HEK293 (cell line): ENCODE measurements at regions not wholly inside any gene's neighbourhood (a gene's known extent, or its start where the extent isn't known, plus 50 kb on each side); places are given as distances from the start of the nearest gene placed in this dataset.

Source experiments
- CTCF ChIA-PET: fragments of 350-600 bp; formaldehyde crosslinking; extraction: SDS; loops from one replicate; lab custom pipeline; 2021; ENCODE audit warnings: antibody characterized with exemption; lab: Yijun Ruan, JAX
- POLR2A ChIA-PET: fragments of 300-600 bp; formaldehyde crosslinking; extraction: SDS; loops from one replicate; lab custom pipeline; 2020; ENCODE audit warnings: antibody characterized with exemption, inconsistent platforms; lab: Yijun Ruan, JAX
- H3K27ac ChIP-seq: fragments of 200-500 bp; sonication (Bioruptor generic); 2 replicates; pipeline ENCODE4 v1.5.1; 2014; ENCODE audit warnings: low read depth, low read length, control low read depth, inconsistent platforms; ENCODE audit errors: extremely low read depth
- H3K36me3 ChIP-seq, 2 experiments: fragments of 200-500 bp in 1 of 2; sonication (Bioruptor generic) in 1 of 2; 1 replicate in 1 of 2; 2 replicates in 1 of 2; pipeline ENCODE4 v1.5.1; 2014 to 2017; ENCODE audit warnings: inconsistent platforms in 2 of 2, low read length in 2 of 2; ENCODE audit not compliant: control insufficient read depth in 2 of 2, insufficient read depth in 1 of 2
- H3K4me1 ChIP-seq: fragments of 200-500 bp; sonication (Bioruptor generic); 2 replicates; pipeline ENCODE4 v1.5.1; 2014; ENCODE audit warnings: mild to moderate bottlenecking, low read length, inconsistent platforms; ENCODE audit not compliant: control insufficient read depth, insufficient read depth
- H3K4me3 ChIP-seq: 2 replicates; pipeline ENCODE4 v1.5.1; 2011; ENCODE audit warnings: low read depth, mild to moderate bottlenecking, control low read depth, low read length, moderate library complexity
- H3K9me3 ChIP-seq: fragments of 200-500 bp; sonication (Bioruptor generic); 2 replicates; pipeline ENCODE4 v1.5.1; 2014; ENCODE audit warnings: low read depth, low read length, inconsistent platforms; ENCODE audit not compliant: control insufficient read depth, insufficient read depth
- BCL11B ChIP-seq: fragments of 450-650 bp; formaldehyde crosslinking; IDR thresholded peaks from 2 replicates; pipeline ENCODE4 v1.5.1; 2016; ENCODE audit warnings: low read depth, missing biosample characterization, missing genetic modification characterization
- GLIS2 ChIP-seq: fragments of 450-650 bp; formaldehyde crosslinking; IDR thresholded peaks from 2 replicates; pipeline ENCODE4 v1.5.1; 2016; ENCODE audit warnings: missing biosample characterization, missing genetic modification characterization
- HIC1 ChIP-seq: fragments of 450-650 bp; formaldehyde crosslinking; IDR thresholded peaks from 2 replicates; pipeline ENCODE4 v1.5.1; 2016; ENCODE audit warnings: missing biosample characterization, missing genetic modification characterization
- MYNN ChIP-seq: fragments of 450-650 bp; formaldehyde crosslinking; IDR thresholded peaks from 2 replicates; pipeline ENCODE4 v1.5.1; 2016; ENCODE audit warnings: missing biosample characterization, missing genetic modification characterization, borderline replicate concordance
- SETDB1 ChIP-seq: IDR thresholded peaks from one replicate; pipeline ENCODE4 v1.6.1; 2017; ENCODE audit warnings: mild to moderate bottlenecking, low read length, moderate library complexity, mixed read lengths; ENCODE audit not compliant: insufficient read length
- YY1 ChIP-seq: fragments of 450-650 bp; formaldehyde crosslinking; IDR thresholded peaks from 2 replicates; pipeline ENCODE4 v1.5.1; 2018; ENCODE audit warnings: missing biosample characterization, missing genetic modification characterization
- ZBTB21 ChIP-seq: fragments of 450-650 bp; formaldehyde crosslinking; IDR thresholded peaks from 2 replicates; pipeline ENCODE4 v1.5.1; 2017; ENCODE audit warnings: missing biosample characterization, missing genetic modification characterization
- ZBTB49 ChIP-seq: fragments of 450-650 bp; formaldehyde crosslinking; IDR thresholded peaks from 2 replicates; pipeline ENCODE4 v1.5.1; 2016; ENCODE audit warnings: missing biosample characterization, missing genetic modification characterization, low read depth
- ZBTB7A ChIP-seq: fragments of 450-650 bp; formaldehyde crosslinking; IDR thresholded peaks from 2 replicates; pipeline ENCODE4 v1.5.1; 2016; ENCODE audit warnings: low read depth, missing biosample characterization, missing genetic modification characterization
- ZNF114 ChIP-seq: fragments of 450-650 bp; formaldehyde crosslinking; IDR thresholded peaks from 2 replicates; pipeline ENCODE4 v1.5.0; 2017; ENCODE audit warnings: missing biosample characterization, missing genetic modification characterization
- ZNF132 ChIP-seq: fragments of 450-650 bp; formaldehyde crosslinking; IDR thresholded peaks from 2 replicates; pipeline ENCODE4 v1.5.1; 2017; ENCODE audit warnings: missing biosample characterization, missing genetic modification characterization, borderline replicate concordance
- ZNF133 ChIP-seq: fragments of 450-650 bp; formaldehyde crosslinking; IDR thresholded peaks from 2 replicates; pipeline ENCODE4 v1.5.1; 2016; ENCODE audit warnings: missing biosample characterization, missing genetic modification characterization
- ZNF16 ChIP-seq: fragments of 450-650 bp; formaldehyde crosslinking; IDR thresholded peaks from 2 replicates; pipeline ENCODE4 v1.5.1; 2016; ENCODE audit warnings: low read depth, missing biosample characterization, missing genetic modification characterization
- ZNF26 ChIP-seq: fragments of 450-650 bp; formaldehyde crosslinking; IDR thresholded peaks from 2 replicates; pipeline ENCODE4 v1.5.1; 2016; ENCODE audit warnings: missing biosample characterization, missing genetic modification characterization
- ZNF266 ChIP-seq: fragments of 450-650 bp; formaldehyde crosslinking; IDR thresholded peaks from 2 replicates; pipeline ENCODE4 v1.5.1; 2016; ENCODE audit warnings: missing biosample characterization, missing genetic modification characterization, low read depth
- ZNF302 ChIP-seq: fragments of 450-650 bp; formaldehyde crosslinking; IDR thresholded peaks from 2 replicates; pipeline ENCODE4 v1.5.1; 2016; ENCODE audit warnings: missing biosample characterization, missing genetic modification characterization, low read depth
- ZNF549 ChIP-seq: fragments of 450-650 bp; IDR thresholded peaks from 2 replicates; pipeline ENCODE4 v1.5.1; 2018; ENCODE audit warnings: missing biosample characterization, missing genetic modification characterization, mild to moderate bottlenecking, inconsistent platforms, moderate library complexity
- ZNF658 ChIP-seq: fragments of 450-650 bp; formaldehyde crosslinking; IDR thresholded peaks from 2 replicates; pipeline ENCODE4; 2016; ENCODE audit warnings: missing biosample characterization, missing genetic modification characterization
- TF ChIP-seq, protein P1 (sequence below): sonication (generic); formaldehyde crosslinking; IDR thresholded peaks from 2 replicates; pipeline ENCODE4 v1.8.1; 2022; ENCODE audit warnings: mild to moderate bottlenecking, moderate library complexity, missing genetic modification reagents

DNA sequence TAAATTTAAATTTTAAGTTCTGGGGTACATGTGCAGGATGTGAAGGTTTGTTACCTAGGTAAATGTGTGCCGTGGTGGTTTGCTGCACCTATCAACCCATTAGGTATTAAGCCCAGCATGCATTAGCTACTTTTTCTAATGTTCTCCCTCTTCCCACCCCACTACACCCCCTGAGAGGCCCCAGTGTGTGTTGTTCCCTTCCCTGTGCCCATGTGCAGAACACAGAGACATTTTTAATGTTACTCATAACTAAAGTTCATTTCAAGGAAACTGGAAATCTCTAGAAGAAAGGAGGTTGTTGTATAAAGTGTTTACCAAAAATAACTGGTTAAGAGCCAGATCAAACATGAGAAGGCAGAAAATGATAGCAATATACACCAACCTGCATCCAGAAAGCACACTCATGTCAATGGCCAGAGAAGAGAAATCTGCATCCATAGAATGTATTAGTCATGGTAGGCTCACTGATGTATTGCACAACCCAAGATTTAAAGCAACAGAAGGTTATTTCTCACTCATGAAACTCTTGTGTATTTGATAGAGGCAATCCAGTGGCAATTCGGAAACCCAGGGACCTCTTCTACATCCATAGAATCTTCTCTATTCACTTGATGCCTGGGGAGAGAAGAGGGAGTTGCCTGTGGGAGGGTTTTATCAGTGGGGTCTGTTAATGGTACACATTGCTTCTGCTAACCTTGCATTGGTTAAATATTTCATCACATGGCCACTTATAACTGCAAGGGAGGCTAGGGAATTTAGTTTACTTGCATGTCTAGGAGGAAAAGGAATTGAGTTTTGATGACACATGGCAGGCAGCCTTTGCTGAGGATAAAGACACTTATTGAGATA is 321.9 kb upstream of the RASGRP1 start (continued):
- TF ChIP-seq HIC1 (tag by site-specific recombination) = no peak

DNA sequence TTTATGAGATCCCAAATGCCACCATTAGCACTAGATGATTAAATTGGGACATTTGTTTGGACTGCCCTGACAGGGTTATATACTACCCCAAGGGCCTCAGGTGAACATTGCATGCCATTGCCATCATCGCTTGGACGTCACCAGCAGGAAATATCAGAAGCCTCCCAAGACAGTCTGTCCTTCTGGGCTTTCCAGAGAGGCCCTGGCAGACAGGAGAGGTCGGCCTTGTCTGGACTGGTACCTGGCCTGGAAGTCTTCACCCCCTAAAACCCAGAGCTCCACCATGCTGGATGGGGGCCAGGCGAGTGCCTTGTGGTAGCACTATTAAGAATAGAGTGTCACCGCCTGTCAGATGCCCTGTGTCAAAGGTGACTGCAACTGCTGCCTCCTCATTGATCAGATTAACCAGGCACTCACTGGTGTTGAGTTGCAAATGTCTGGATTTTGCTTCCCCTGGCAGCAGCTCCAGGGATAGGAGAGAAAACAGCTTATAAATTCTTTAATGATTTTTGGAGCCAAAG is 324.1 kb upstream of the RASGRP1 start:
- no peak overlapping the region for H3K27ac ChIP-seq
- POLR2A ChIA-PET = no interaction called here
- H3K4me1 ChIP-seq = no peaks in the 10 kb centered on the region
- TF ChIP-seq ZNF132 (tag by site-specific recombination) = no peak
- TF ChIP-seq ZNF133 (tag by site-specific recombination) = no peak
- no peak for TF ChIP-seq ZNF114 (tag by site-specific recombination)
- no peak for TF ChIP-seq ZNF549 (tag by site-specific recombination)
- no peak for TF ChIP-seq ZNF302 (tag by site-specific recombination)
- TF ChIP-seq ZNF26 (tag by site-specific recombination) = no peak
- TF ChIP-seq GLIS2 (tag by site-specific recombination) = no peak
- TF ChIP-seq ZNF16 (tag by site-specific recombination) = no peak
- no peak for TF ChIP-seq ZBTB7A (tag by site-specific recombination)
- no peak for TF ChIP-seq YY1 (tag by site-specific recombination)
- TF ChIP-seq ZBTB49 = no peak
- no peak for TF ChIP-seq BCL11B
- TF ChIP-seq, protein P1, sequence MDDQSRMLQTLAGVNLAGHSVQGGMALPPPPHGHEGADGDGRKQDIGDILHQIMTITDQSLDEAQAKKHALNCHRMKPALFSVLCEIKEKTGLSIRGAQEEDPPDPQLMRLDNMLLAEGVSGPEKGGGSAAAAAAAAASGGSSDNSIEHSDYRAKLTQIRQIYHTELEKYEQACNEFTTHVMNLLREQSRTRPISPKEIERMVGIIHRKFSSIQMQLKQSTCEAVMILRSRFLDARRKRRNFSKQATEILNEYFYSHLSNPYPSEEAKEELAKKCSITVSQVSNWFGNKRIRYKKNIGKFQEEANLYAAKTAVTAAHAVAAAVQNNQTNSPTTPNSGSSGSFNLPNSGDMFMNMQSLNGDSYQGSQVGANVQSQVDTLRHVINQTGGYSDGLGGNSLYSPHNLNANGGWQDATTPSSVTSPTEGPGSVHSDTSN (CRISPR knock-in tag) = no peak
- TF ChIP-seq MYNN (tag by site-specific recombination) = no peak
- no peak for TF ChIP-seq SETDB1
- TF ChIP-seq ZNF658 = no peak
- no peak for TF ChIP-seq ZNF266
- no peak for TF ChIP-seq ZBTB21 (tag by site-specific recombination)
- CTCF ChIA-PET = no interaction called here
- no peak overlapping the region for H3K4me3 ChIP-seq
- H3K36me3 ChIP-seq = no peaks in the 10 kb centered on the region
- no peaks in the 10 kb centered on the region for H3K9me3 ChIP-seq
